Endothelial cell of umbilical vein (primary cell): ENCODE measurements at regions not wholly inside any gene's neighbourhood (a gene's known extent, or its start where the extent isn't known, plus 50 kb on each side); places are given as distances from the start of the nearest gene placed in this dataset.

Experiments used
- BruUV-seq: library from RNA; stranded (reverse); fragments of 400-500 nt; replicated peaks from 2 replicates; lab custom pipeline; 2021; lab: Mats Ljungman, UMichigan
- CTCF ChIA-PET: fragments of 300-600, 350-600 bp; sonication (Branson Sonifier 250); formaldehyde crosslinking; loops from one replicate; lab custom pipeline; 2021; ENCODE audit warnings: antibody characterized with exemption, inconsistent platforms; lab: Charles Lee
- POLR2A ChIA-PET: fragments of 300-600, 350-600 bp; sonication (Branson Sonifier 250); formaldehyde crosslinking; loops from one replicate; lab custom pipeline; 2021; ENCODE audit warnings: antibody characterized with exemption, inconsistent platforms; lab: Charles Lee
- DNase-seq: peaks from one replicate; pipeline ENCODE4 v3.0.0-alpha.2; 2011; ENCODE audit warnings: low read depth, low spot score
- FAIRE-seq: peaks from 2 replicates; lab custom pipeline; 2011; peaks lifted over from hg19 to GRCh38; lab: Jason Lieb, UNC
- H2AFZ ChIP-seq: 2 replicates; pipeline ENCODE4 v1.6.0; 2012; ENCODE audit warnings: low read depth, low read length, control low read depth, inconsistent platforms
- H3K27ac ChIP-seq: 2 replicates; pipeline ENCODE4 v1.5.1; 2011; ENCODE audit warnings: low read depth, mild to moderate bottlenecking, control low read depth, low read length, moderate library complexity; ENCODE audit not compliant: insufficient read depth
- H3K27me3 ChIP-seq, 2 experiments: 2 replicates each; pipeline versions ENCODE4 v1.6.0 to v1.6.1; 2011; ENCODE audit warnings: low read length in 2 of 2, mixed read lengths in 1 of 2; ENCODE audit not compliant: control insufficient read depth in 2 of 2, insufficient read depth in 2 of 2
- H3K36me3 ChIP-seq, 2 experiments: 2 replicates in 1 of 2; 3 replicates in 1 of 2; pipeline ENCODE4 v1.5.1; 2011; ENCODE audit warnings: low read length in 2 of 2, mild to moderate bottlenecking in 1 of 2, moderate library complexity in 1 of 2; ENCODE audit not compliant: control insufficient read depth in 2 of 2, insufficient read depth in 2 of 2; ENCODE audit errors: extremely low read depth in 1 of 2
- H3K4me1 ChIP-seq: 3 replicates; pipeline ENCODE4 v1.5.1; 2011; ENCODE audit warnings: mild to moderate bottlenecking, low read length; ENCODE audit not compliant: control insufficient read depth, insufficient read depth; ENCODE audit errors: extremely low read depth
- H3K4me2 ChIP-seq: 2 replicates; pipeline ENCODE4 v1.6.1; 2011; ENCODE audit warnings: low read length, control low read depth, mixed read lengths; ENCODE audit not compliant: insufficient read depth
- H3K4me3 ChIP-seq, 3 experiments: fragments of 200-600 bp in 1 of 3; sonication (generic), shearing (Covaris generic) in 1 of 3; replicated peaks in 1 of 3; 2 replicates each; pipeline ENCODE4 v1.5.1; 2011 to 2016; ENCODE audit warnings: control low read depth in 3 of 3, low read length in 3 of 3, mild to moderate bottlenecking in 2 of 3, inconsistent platforms in 1 of 3, low read depth in 1 of 3, moderate library complexity in 1 of 3; ENCODE audit not compliant: insufficient read depth in 1 of 3
- H3K79me2 ChIP-seq: 2 replicates; pipeline ENCODE4 v1.6.0; 2012; ENCODE audit warnings: low read length, inconsistent platforms; ENCODE audit not compliant: control insufficient read depth, insufficient read depth
- H3K9ac ChIP-seq: replicated peaks from 2 replicates; pipeline ENCODE3; 2011; ENCODE audit warnings: low read length, control low read depth; ENCODE audit not compliant: insufficient read depth; ENCODE audit errors: extremely low read depth
- H3K9me1 ChIP-seq: replicated peaks from 3 replicates; pipeline ENCODE4 v1.6.0; 2011; ENCODE audit warnings: mild to moderate bottlenecking, low read length; ENCODE audit not compliant: control insufficient read depth, insufficient read depth; ENCODE audit errors: extremely low read depth
- H3K9me3 ChIP-seq: replicated peaks from 2 replicates; pipeline ENCODE4 v1.5.1; 2012; ENCODE audit warnings: low read length, inconsistent platforms; ENCODE audit not compliant: control insufficient read depth, insufficient read depth
- H4K20me1 ChIP-seq: replicated peaks from 2 replicates; pipeline ENCODE3; 2011; ENCODE audit warnings: mild to moderate bottlenecking, low read length; ENCODE audit not compliant: control insufficient read depth, insufficient read depth; ENCODE audit errors: extremely low read depth
- FOS ChIP-seq: IDR thresholded peaks from 2 replicates; pipeline ENCODE4 v1.6.1; 2011; ENCODE audit warnings: mild to moderate bottlenecking, low read length, moderate library complexity, borderline replicate concordance; ENCODE audit not compliant: insufficient read depth
- JUN ChIP-seq: IDR thresholded peaks from 2 replicates; pipeline ENCODE4 v1.6.1; 2011; ENCODE audit warnings: borderline replicate concordance, low read depth; ENCODE audit not compliant: insufficient read length, insufficient read depth
- MYC ChIP-seq: IDR thresholded peaks from one replicate; pipeline ENCODE4 v1.6.1; 2011; ENCODE audit warnings: mild to moderate bottlenecking, low read depth, low read length
- POLR2A ChIP-seq: IDR thresholded peaks from 2 replicates; pipeline ENCODE4 v1.6.1; 2012; ENCODE audit warnings: low read depth, mild to moderate bottlenecking, control low read depth, low read length
- dilution Hi-C: fragments of 300-500 bp; cut with MboI; formaldehyde crosslinking; loops from one replicate; pipeline ENCODE4 v1.15.0; 2019; ENCODE audit warnings: low sequenced_read_pairs; ENCODE audit not compliant: extremely low pct_ligation_motif_present
- intact Hi-C: fragments of 100-400 bp; cut with micrococcal nuclease; formaldehyde crosslinking; loops from one replicate; pipeline ENCODE4 v1.10.0; 2022
- TF ChIP-seq, protein P1 (sequence below), 2 donors: IDR thresholded peaks; 1 replicate in 1 of 2; 2 replicates in 1 of 2; pipeline ENCODE4 v1.5.1; 2011; ENCODE audit warnings: low read length in 2 of 2, mild to moderate bottlenecking in 2 of 2, moderate library complexity in 2 of 2, control low read depth in 1 of 2, inconsistent platforms in 1 of 2, low read depth in 1 of 2; ENCODE audit not compliant: insufficient read depth in 1 of 2; ENCODE audit errors: extremely low read depth in 1 of 2

DNA sequence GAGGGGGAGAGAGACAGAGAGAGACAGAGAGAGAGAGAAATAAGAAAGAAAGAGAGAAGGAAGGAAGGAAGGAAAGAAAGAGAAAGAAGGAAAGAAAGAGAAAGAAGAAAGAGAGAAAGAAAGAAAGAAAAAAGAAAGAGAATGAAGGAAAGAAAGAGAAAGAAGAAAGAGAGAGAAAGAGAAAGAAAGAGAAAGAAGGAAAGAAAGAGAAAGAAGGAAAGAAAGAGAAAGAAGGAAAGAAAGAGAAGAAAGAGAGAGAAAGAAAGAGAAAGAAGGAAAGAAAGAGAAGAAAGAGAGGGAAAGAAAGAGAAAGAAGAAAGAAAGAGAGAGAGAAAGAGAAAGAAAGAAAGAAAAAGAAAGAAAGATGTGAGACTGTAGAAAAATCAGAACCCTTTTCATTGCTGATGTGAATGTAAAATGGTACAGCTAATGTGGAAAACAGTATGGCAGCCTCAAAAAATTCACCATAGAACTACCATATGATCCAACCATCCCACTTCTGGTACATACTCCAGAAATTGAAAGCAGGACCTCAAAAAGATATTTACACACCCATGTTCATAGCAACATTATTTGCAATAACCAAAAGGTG is 203.4 kb upstream of the POU3F3 start:
- intact Hi-C loops (no loop called here), dilution Hi-C loops (no loop called here)
- H3K79me2 ChIP-seq: no peaks in the 10 kb centered on the region
- H3K9ac ChIP-seq: no peak overlapping the region
- H3K4me2 ChIP-seq: no peak overlapping the region
- TF ChIP-seq POLR2A (no peak), FOS (no peak), JUN (no peak), MYC (no peak)
- TF ChIP-seq, protein P1, sequence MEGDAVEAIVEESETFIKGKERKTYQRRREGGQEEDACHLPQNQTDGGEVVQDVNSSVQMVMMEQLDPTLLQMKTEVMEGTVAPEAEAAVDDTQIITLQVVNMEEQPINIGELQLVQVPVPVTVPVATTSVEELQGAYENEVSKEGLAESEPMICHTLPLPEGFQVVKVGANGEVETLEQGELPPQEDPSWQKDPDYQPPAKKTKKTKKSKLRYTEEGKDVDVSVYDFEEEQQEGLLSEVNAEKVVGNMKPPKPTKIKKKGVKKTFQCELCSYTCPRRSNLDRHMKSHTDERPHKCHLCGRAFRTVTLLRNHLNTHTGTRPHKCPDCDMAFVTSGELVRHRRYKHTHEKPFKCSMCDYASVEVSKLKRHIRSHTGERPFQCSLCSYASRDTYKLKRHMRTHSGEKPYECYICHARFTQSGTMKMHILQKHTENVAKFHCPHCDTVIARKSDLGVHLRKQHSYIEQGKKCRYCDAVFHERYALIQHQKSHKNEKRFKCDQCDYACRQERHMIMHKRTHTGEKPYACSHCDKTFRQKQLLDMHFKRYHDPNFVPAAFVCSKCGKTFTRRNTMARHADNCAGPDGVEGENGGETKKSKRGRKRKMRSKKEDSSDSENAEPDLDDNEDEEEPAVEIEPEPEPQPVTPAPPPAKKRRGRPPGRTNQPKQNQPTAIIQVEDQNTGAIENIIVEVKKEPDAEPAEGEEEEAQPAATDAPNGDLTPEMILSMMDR (IDR thresholded peaks at IDR 0.05; ENCODE audit: extremely low read depth in 1 of 2, insufficient read depth in 1 of 2, low read depth in 1 of 2, low read length in 2 of 2): no peak
- FAIRE-seq (no peak), DNase-seq (no peak)
- H4K20me1 ChIP-seq: no peaks in the 10 kb centered on the region
- ChIA-PET CTCF (no interaction called here), POLR2A (no interaction called here)
- no peaks in the 10 kb centered on the region for H3K36me3 ChIP-seq
- H3K4me1 ChIP-seq: no peaks in the 10 kb centered on the region
- no peak overlapping the region for H2AFZ ChIP-seq
- no peaks in the 10 kb centered on the region for H3K27me3 ChIP-seq
- H3K4me3 ChIP-seq: no peak overlapping the region
- no TSS peak for BruUV-seq
- no peaks in the 10 kb centered on the region for H3K9me1 ChIP-seq
- no peaks in the 10 kb centered on the region for H3K9me3 ChIP-seq
- no peak overlapping the region for H3K27ac ChIP-seq

DNA sequence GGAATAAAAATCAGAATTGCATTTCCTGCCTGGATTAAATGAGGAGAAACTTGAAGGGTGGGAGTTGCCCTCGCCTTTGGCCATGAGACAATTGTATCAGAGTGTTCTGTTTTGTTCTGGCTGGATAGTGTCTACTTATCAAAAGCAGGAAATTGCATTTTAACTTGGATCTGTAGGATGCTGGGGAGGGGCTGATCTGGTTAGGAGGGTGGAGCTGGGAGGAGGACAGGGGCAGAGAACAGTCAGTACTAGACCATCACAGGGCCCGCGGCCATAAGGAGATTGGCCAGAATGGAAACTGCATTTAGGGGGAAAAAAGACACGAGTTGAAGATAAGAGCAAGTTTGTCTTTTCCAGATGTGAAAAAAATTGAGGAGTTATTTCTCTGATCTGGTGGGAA is 199.1 kb upstream of the POU3F3 start:
- FAIRE-seq (no peak), DNase-seq (no peak)
- Histone ChIP-seq H3K4me3 (no peak overlapping the region), H3K27me3 (no peaks in the 10 kb centered on the region), H4K20me1 (no peaks in the 10 kb centered on the region), H3K9me3 (no peaks in the 10 kb centered on the region), H3K4me1 (no peaks in the 10 kb centered on the region), H3K9me1 (no peaks in the 10 kb centered on the region), H3K9ac (no peak overlapping the region), H3K79me2 (no peaks in the 10 kb centered on the region), H3K36me3 (no peaks in the 10 kb centered on the region), H3K27ac (no peak overlapping the region), H3K4me2 (no peak overlapping the region), H2AFZ (no peak overlapping the region)
- POLR2A ChIA-PET: no interaction called here
- CTCF ChIA-PET: no interaction called here
- dilution Hi-C loops (no loop called here), intact Hi-C loops (no loop called here)
- BruUV-seq: no TSS peak
- TF ChIP-seq POLR2A: no peak
